Duodenal mucosa (tissue), 2 donors: ENCODE measurements at regions not wholly inside any gene's neighbourhood (a gene's known extent, or its start where the extent isn't known, plus 50 kb on each side); places are given as distances from the start of the nearest gene placed in this dataset.
"Not testable (repeated sequence)": the region's sequence is repeated elsewhere in the genome, so short reads cannot be mapped to it uniquely, and the experiment has no call there.

Source experiments
- H3K27ac ChIP-seq: one replicate; pipeline ENCODE4 v1.7.0; 2013; ENCODE audit warnings: low read depth, low read length
- H3K27me3 ChIP-seq, 2 donors: one replicate each; pipeline ENCODE4 v1.7.0; 2013; ENCODE audit warnings: low read length in 2 of 2, control low read depth in 1 of 2; ENCODE audit not compliant: insufficient read depth in 2 of 2, control insufficient read depth in 1 of 2
- H3K36me3 ChIP-seq, 2 donors: one replicate each; pipeline ENCODE4 v1.7.0; 2013; ENCODE audit warnings: low read length in 2 of 2, control low read depth in 1 of 2; ENCODE audit not compliant: insufficient read depth in 2 of 2, control insufficient read depth in 1 of 2
- H3K4me1 ChIP-seq, 2 donors: one replicate each; pipeline ENCODE4 v1.7.0; 2013; ENCODE audit warnings: low read length in 2 of 2, control low read depth in 1 of 2; ENCODE audit not compliant: insufficient read depth in 2 of 2, control insufficient read depth in 1 of 2
- H3K4me3 ChIP-seq, 2 donors: one replicate each; pipeline ENCODE4 v1.7.0; 2013; ENCODE audit warnings: low read length in 2 of 2, low read depth in 1 of 2
- H3K9ac ChIP-seq, 2 donors: one replicate each; pipeline ENCODE4 v1.7.0; 2013; ENCODE audit warnings: low read length in 2 of 2, low read depth in 1 of 2
- H3K9me3 ChIP-seq, 2 donors: one replicate each; pipeline ENCODE4 v1.7.0; 2013; ENCODE audit warnings: low read length in 2 of 2, control low read depth in 1 of 2; ENCODE audit not compliant: control insufficient read depth in 1 of 2

GRCh38 chr1:83213648-83214047, 785.3 kb downstream of the TTLL7 start:
- not testable (repeated sequence) for H3K9me3 ChIP-seq, H3K4me1 ChIP-seq, H3K9ac ChIP-seq

GRCh38 chr1:83212033-83212432, 786.9 kb downstream of the TTLL7 start:
- not testable (repeated sequence) for H3K4me1 ChIP-seq, H3K4me3 ChIP-seq, H3K36me3 ChIP-seq, H3K9me3 ChIP-seq, H3K27me3 ChIP-seq, H3K27ac ChIP-seq, H3K9ac ChIP-seq

More at GRCh38 chr1:83213648-83214047, 785.3 kb downstream of the TTLL7 start:
- not testable (repeated sequence) for H3K27ac ChIP-seq, H3K27me3 ChIP-seq, H3K4me3 ChIP-seq, H3K36me3 ChIP-seq

GRCh38 chr1:83208540-83208939, 790.4 kb downstream of the TTLL7 start:
- H3K27me3 ChIP-seq, H3K36me3 ChIP-seq, H3K9ac ChIP-seq, H3K9me3 ChIP-seq, H3K4me1 ChIP-seq, H3K4me3 ChIP-seq, H3K27ac ChIP-seq: not testable (repeated sequence)

GRCh38 chr1:83194610-83195009, 804.3 kb downstream of the TTLL7 start:
- not testable (repeated sequence) for H3K27me3 ChIP-seq, H3K36me3 ChIP-seq, H3K4me1 ChIP-seq, H3K9me3 ChIP-seq, H3K27ac ChIP-seq, H3K4me3 ChIP-seq, H3K9ac ChIP-seq

DNA sequence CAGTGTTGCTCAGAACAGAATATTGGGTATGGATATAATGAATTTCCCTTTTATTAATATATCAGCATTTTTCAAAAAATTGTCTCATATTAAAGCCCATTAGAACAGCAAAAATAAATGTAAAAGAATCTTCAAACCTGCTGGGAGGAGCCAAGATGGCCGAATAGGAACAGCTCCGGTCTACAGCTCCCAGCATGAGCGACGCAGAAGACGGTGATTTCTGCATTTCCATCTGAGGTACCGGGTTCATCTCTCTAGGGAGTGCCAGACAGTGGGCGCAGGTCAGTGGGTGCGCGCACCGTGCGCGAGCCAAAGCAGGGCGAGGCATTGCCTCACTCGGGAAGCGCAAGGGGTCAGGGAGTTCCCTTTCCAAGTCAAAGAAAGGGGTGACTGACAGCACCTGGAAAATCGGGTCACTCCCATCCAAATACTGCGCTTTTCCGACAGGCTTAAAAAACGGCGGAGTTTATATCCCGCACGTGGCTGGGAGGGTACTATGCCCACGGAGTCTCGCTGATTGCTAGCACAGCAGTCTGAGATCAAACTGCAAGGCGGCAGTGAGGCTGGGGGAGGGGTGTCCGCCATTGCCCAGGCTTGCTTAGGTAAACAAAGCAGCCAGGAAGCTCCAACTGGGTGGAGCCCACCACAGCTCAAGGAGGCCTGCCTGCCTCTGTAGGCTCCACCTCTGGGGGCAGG, 816.8 kb downstream of the TTLL7 start:
- H3K4me3 ChIP-seq, H3K9ac ChIP-seq, H3K27ac ChIP-seq, H3K4me1 ChIP-seq, H3K36me3 ChIP-seq, H3K9me3 ChIP-seq, H3K27me3 ChIP-seq: not testable (repeated sequence)

- not testable (repeated sequence) for H3K9me3 ChIP-seq, H3K27ac ChIP-seq, H3K4me1 ChIP-seq, H3K4me3 ChIP-seq, H3K36me3 ChIP-seq, H3K9ac ChIP-seq, H3K27me3 ChIP-seq
Observed at GRCh38 chr1:83180621-83181020, 818.3 kb downstream of the TTLL7 start.

- H3K27ac ChIP-seq, H3K27me3 ChIP-seq, H3K9ac ChIP-seq, H3K4me1 ChIP-seq, H3K4me3 ChIP-seq, H3K9me3 ChIP-seq, H3K36me3 ChIP-seq: not testable (repeated sequence)
Observed at GRCh38 chr1:83167634-83168033, 831.3 kb downstream of the TTLL7 start.

GRCh38 chr1:83163879-83164475, 835.0 kb downstream of the TTLL7 start:
- not testable (repeated sequence) for H3K27ac ChIP-seq

DNA sequence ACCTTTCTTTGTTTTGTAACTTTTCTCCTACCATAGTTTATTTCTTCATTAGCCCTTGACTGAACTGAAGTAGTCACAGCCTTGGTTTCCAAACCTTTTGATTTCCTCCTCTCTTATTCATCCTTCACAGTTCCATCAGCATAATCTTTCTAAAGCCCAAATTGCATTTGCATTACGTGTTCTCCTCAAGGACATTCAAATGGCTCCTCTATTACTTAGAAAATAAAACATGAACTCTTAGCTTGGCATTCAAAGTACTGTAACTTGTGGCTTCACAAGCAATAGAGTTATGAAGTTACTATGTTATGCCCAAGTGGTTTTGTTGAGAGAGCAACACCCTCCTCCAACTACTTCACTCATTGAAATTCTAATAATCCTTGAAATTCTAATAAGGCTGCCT, 840.0 kb downstream of the TTLL7 start:
- H3K9ac ChIP-seq, H3K27me3 ChIP-seq, H3K4me1 ChIP-seq, H3K27ac ChIP-seq, H3K9me3 ChIP-seq, H3K36me3 ChIP-seq, H3K4me3 ChIP-seq: not testable (repeated sequence)

More at GRCh38 chr1:83163879-83164475, 835.0 kb downstream of the TTLL7 start:
- H3K4me3 ChIP-seq, H3K9me3 ChIP-seq, H3K4me1 ChIP-seq, H3K36me3 ChIP-seq, H3K27me3 ChIP-seq, H3K9ac ChIP-seq: not testable (repeated sequence)

DNA sequence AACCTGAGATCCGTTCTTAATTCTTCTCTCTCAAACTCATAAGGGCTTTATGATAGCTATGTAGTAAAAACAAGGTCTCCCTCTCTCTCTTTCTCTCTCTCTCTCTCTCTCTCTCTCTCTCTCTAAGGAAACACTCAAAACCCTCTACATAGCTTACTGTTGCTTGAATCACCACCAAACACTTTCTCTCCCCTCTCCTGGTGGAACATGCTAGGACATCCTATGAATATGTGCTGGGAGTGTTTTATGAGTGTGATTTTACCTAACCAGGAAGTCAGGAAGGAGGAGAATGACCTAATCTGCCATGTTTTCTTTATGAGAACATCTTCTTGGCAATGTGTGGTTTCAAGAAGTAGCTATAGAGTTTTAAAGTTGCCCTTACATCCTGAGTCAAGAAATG, 844.6 kb downstream of the TTLL7 start:
- H3K9me3 ChIP-seq, H3K9ac ChIP-seq, H3K36me3 ChIP-seq, H3K27ac ChIP-seq, H3K27me3 ChIP-seq, H3K4me1 ChIP-seq, H3K4me3 ChIP-seq: not testable (repeated sequence)
